Testis (tissue), 2 donors: ENCODE measurements at regions not wholly inside any gene's neighbourhood (a gene's known extent, or its start where the extent isn't known, plus 50 kb on each side); places are given as distances from the start of the nearest gene placed in this dataset.

ENCODE experiments used
- CTCF ChIP-seq, 3 experiments: fragments of 450-650 bp in 2 of 3; fragments of 200-600 bp in 1 of 3; sonication (generic) in 1 of 3; IDR thresholded peaks; one replicate each; pipeline ENCODE4 v1.5.1; 2016 to 2019; ENCODE audit warnings: antibody characterized with exemption in 3 of 3, mild to moderate bottlenecking in 2 of 3, moderate library complexity in 1 of 3
- POLR2A ChIP-seq: fragments of 450-650 bp; IDR thresholded peaks from one replicate; pipeline ENCODE4 v1.6.1; 2017; ENCODE audit warnings: antibody characterized with exemption, mild to moderate bottlenecking, moderate library complexity

DNA sequence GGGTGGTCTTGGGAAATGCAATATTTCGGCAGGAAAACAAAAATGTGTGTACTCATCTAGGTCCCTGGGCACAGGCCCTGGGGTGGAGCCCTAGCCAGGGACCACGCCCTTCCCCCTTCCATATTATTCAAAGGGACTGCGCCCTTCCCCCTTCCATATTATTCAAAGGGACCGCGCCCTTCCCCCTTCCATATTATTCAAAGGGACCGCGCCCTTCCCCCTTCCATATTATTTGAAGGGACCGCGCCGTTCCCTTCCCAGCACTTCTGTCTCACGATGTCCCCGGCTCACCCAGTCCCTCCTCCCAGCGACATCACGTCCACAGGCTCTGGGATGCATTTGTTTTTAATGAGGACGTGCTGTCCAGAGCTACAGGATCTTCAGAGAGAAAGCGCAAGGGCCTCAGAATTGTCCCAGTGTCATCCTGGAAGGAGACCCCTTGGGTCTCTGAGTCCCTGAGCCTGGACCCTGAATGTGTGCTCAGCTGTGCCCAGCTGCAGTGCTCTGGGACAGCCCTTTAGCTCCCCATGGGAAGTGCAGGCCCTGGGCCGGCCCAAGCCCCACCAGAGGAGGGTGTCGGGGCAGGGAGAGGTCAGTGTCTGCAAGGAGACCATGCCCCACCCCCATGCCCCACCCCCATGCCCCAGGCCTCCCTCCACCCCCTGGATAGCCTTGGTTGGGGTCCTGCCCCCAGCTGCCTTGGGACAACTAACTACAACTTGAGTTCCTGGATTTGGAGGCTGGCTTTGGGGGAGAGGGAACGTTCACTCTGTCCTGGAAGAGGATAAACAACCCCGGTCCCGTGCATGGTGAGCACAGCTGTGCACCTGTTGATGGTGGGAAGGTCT, 810.0 kb downstream of the BRD1 start:
- TF ChIP-seq CTCF (IDR thresholded peaks at IDR 0.05), result no peak
- TF ChIP-seq POLR2A, result no peak
